GM21737 (cell line): ENCODE measurements at regions not wholly inside any gene's neighbourhood (a gene's known extent, or its start where the extent isn't known, plus 50 kb on each side); places are given as distances from the start of the nearest gene placed in this dataset.

Source experiments
- ATAC-seq: cut with Tn5 transposase; IDR thresholded peaks from one replicate; pipeline ENCODE4 v1.9.1; 2021; ENCODE audit warnings: mild to moderate bottlenecking, moderate library complexity; ENCODE audit not compliant: unreplicated experiment

- ATAC-seq, result no peak
These were observed 172.3 kb upstream of the RPS6KA3 start for GRCh38 chrX:20438871-20439526.

GRCh38 chrX:20437683-20438082, 171.0 kb upstream of the RPS6KA3 start:
- ATAC-seq, result no peak

- ATAC-seq, result no peak
These were observed 169.2 kb upstream of the RPS6KA3 start for GRCh38 chrX:20435913-20436312.

GRCh38 chrX:20434986-20435385, 168.3 kb upstream of the RPS6KA3 start:
- ATAC-seq, result no peak

GRCh38 chrX:20433388-20433775, 166.7 kb upstream of the RPS6KA3 start:
- no peak for ATAC-seq

- no peak for ATAC-seq
These were observed 166.2 kb upstream of the RPS6KA3 start for GRCh38 chrX:20432746-20433387.

- ATAC-seq, result no peak
These were observed 165.3 kb upstream of the RPS6KA3 start for GRCh38 chrX:20432048-20432447.

- no peak for ATAC-seq
These were observed 164.8 kb upstream of the RPS6KA3 start for GRCh38 chrX:20431486-20431885.

GRCh38 chrX:20427173-20427770, 160.6 kb upstream of the RPS6KA3 start:
- peak; percentile 64 for ATAC-seq

GRCh38 chrX:20421697-20422096, 155.0 kb upstream of the RPS6KA3 start:
- no peak for ATAC-seq

GRCh38 chrX:20421275-20421674, 154.6 kb upstream of the RPS6KA3 start:
- no peak for ATAC-seq

- ATAC-seq, result no peak
These were observed 153.3 kb upstream of the RPS6KA3 start for GRCh38 chrX:20420058-20420457.

- ATAC-seq, result peak; percentile 68
These were observed 151.9 kb upstream of the RPS6KA3 start for GRCh38 chrX:20418379-20419150.

GRCh38 chrX:20414762-20415445, 148.2 kb upstream of the RPS6KA3 start:
- no peak for ATAC-seq

GRCh38 chrX:20414066-20414465, 147.4 kb upstream of the RPS6KA3 start:
- ATAC-seq, result no peak

- ATAC-seq, result no peak
These were observed 146.3 kb upstream of the RPS6KA3 start for GRCh38 chrX:20412871-20413486.

- ATAC-seq, result no peak
These were observed 143.8 kb upstream of the RPS6KA3 start for GRCh38 chrX:20410540-20410939.

- no peak for ATAC-seq
These were observed 143.3 kb upstream of the RPS6KA3 start for GRCh38 chrX:20409991-20410390.

GRCh38 chrX:20402956-20403355, 136.2 kb upstream of the RPS6KA3 start:
- ATAC-seq, result no peak

- no peak for ATAC-seq
These were observed 133.2 kb upstream of the RPS6KA3 start for GRCh38 chrX:20399728-20400414.
